K562 (cell line): ENCODE measurements at regions not wholly inside any gene's neighbourhood (a gene's known extent, or its start where the extent isn't known, plus 50 kb on each side); places are given as distances from the start of the nearest gene placed in this dataset.

ENCODE experiments used
- ATAC-seq: fragments of 200-7000 bp; cut with Tn5 transposase; 3 replicates; pipeline ENCODE4 v1.9.1; 2020; ENCODE audit warnings: moderate library complexity
- BruUV-seq: library from RNA; stranded (reverse); fragments of 400-500 nt; replicated peaks from 2 replicates; lab custom pipeline; 2021; lab: Mats Ljungman, UMichigan
- CTCF ChIA-PET: fragments of 300-600 bp; formaldehyde crosslinking; extraction: SDS; loops from one replicate; lab custom pipeline; 2021; ENCODE audit warnings: low intra/inter-chr PET ratio; lab: Yijun Ruan, JAX
- POLR2A ChIA-PET: fragments of 300-600, 350-650 bp; sonication (Branson Sonifier 250); formaldehyde crosslinking; extraction: SDS; loops from one replicate; lab custom pipeline; 2021; ENCODE audit warnings: antibody characterized with exemption, inconsistent platforms; lab: Yijun Ruan, JAX
- DNase-seq, 4 experiments: peaks; one replicate each; pipeline versions ENCODE4 v3.0.0 to v3.0.0-alpha.2; 2011 to 2018; ENCODE audit warnings: low spot score in 3 of 4, mixed read lengths in 3 of 4; ENCODE audit errors: extremely low read depth in 1 of 4
- FAIRE-seq: peaks from 2 replicates; lab custom pipeline; 2011; peaks lifted over from hg19 to GRCh38; lab: Jason Lieb, UNC
- H2AFZ ChIP-seq: 2 replicates; pipeline ENCODE4 v1.6.0; 2011; ENCODE audit warnings: low read depth, low read length, control low read depth, inconsistent platforms
- H3K27ac ChIP-seq: fragments of 200-600 bp; 3 replicates; pipeline ENCODE4 v1.8.0; 2011; ENCODE audit warnings: low read depth, mild to moderate bottlenecking, control low read depth, inconsistent platforms, low read length, moderate library complexity, mixed read lengths; ENCODE audit errors: extremely low read depth
- H3K27me3 ChIP-seq, 2 experiments: fragments of 300-600 bp in 1 of 2; 2 replicates in 1 of 2; 3 replicates in 1 of 2; pipeline versions ENCODE4 v1.6.0 to v1.8.0; 2011; ENCODE audit warnings: inconsistent platforms in 2 of 2, low read length in 2 of 2, mild to moderate bottlenecking in 1 of 2, mixed read lengths in 1 of 2, moderate library complexity in 1 of 2; ENCODE audit not compliant: control insufficient read depth in 2 of 2, insufficient read depth in 2 of 2
- H3K36me3 ChIP-seq: fragments of 300-600 bp; 3 replicates; pipeline ENCODE4 v1.8.0; 2011; ENCODE audit warnings: mild to moderate bottlenecking, low read length, inconsistent platforms; ENCODE audit not compliant: control insufficient read depth, insufficient read depth
- H3K4me1 ChIP-seq, 2 experiments: fragments of 200-600 bp in 1 of 2; replicated peaks in 1 of 2; 2 replicates in 1 of 2; 3 replicates in 1 of 2; pipeline versions ENCODE4 v1.5.1 to v1.8.0; 2011; ENCODE audit warnings: inconsistent platforms in 2 of 2, low read length in 2 of 2, mild to moderate bottlenecking in 1 of 2, mixed read lengths in 1 of 2, moderate library complexity in 1 of 2; ENCODE audit not compliant: control insufficient read depth in 2 of 2, insufficient read depth in 2 of 2
- H3K4me2 ChIP-seq: 2 replicates; pipeline ENCODE4 v1.6.1; 2011; ENCODE audit warnings: low read length, control low read depth, inconsistent platforms, mixed read lengths; ENCODE audit not compliant: insufficient read depth
- H3K4me3 ChIP-seq: fragments of 200-600 bp; sonication (generic), shearing (Covaris generic); 2 replicates; pipeline ENCODE4 v1.5.1; 2016; ENCODE audit warnings: control low read depth, inconsistent platforms
- H3K79me2 ChIP-seq: fragments of 200-600 bp; 3 replicates; pipeline ENCODE4 v1.8.0; 2011; ENCODE audit warnings: low read length, inconsistent platforms; ENCODE audit not compliant: control insufficient read depth, insufficient read depth
- H3K9ac ChIP-seq, 2 experiments: 2 replicates each; pipeline versions ENCODE4 v1.6.0 to v1.6.1; 2011; ENCODE audit warnings: low read depth in 2 of 2, low read length in 2 of 2, control low read depth in 1 of 2, inconsistent platforms in 1 of 2, mild to moderate bottlenecking in 1 of 2, mixed read lengths in 1 of 2; ENCODE audit not compliant: insufficient read depth in 1 of 2
- H3K9me1 ChIP-seq: one replicate; pipeline ENCODE4 v1.6.0; 2011; ENCODE audit warnings: inconsistent platforms, mild to moderate bottlenecking, low read length, moderate library complexity; ENCODE audit not compliant: control insufficient read depth, insufficient read depth
- H3K9me3 ChIP-seq: replicated peaks from 2 replicates; pipeline ENCODE4 v1.5.1; 2011; ENCODE audit warnings: low read depth, low read length, inconsistent platforms; ENCODE audit not compliant: control insufficient read depth, insufficient read depth
- H4K20me1 ChIP-seq: replicated peaks from 2 replicates; pipeline ENCODE4 v1.6.1; 2011; ENCODE audit warnings: low read length, inconsistent platforms, mixed read lengths; ENCODE audit not compliant: control insufficient read depth, insufficient read depth
- FOXM1 ChIP-seq, 2 experiments: fragments of 450-650 bp in 1 of 2; sonication (generic) in 1 of 2; formaldehyde crosslinking in 1 of 2; IDR thresholded peaks; 2 replicates each; pipeline versions ENCODE4 v1.6.1 to v1.9.0; 2017 to 2022; ENCODE audit warnings: low read depth in 2 of 2, mild to moderate bottlenecking in 2 of 2, missing genetic modification reagents in 1 of 2, moderate library complexity in 1 of 2
- MEF2D ChIP-seq: conservative IDR thresholded peaks from 2 replicates; pipeline ENCODE4 v1.6.1; 2016; ENCODE audit warnings: low read depth, missing genetic modification characterization, missing compliant biosample characterization
- NFE2 ChIP-seq: IDR thresholded peaks from 2 replicates; pipeline ENCODE4 v1.6.1; 2014; ENCODE audit warnings: antibody characterized with exemption, low read depth
- NR1H2 ChIP-seq: sonication (generic); formaldehyde crosslinking; IDR thresholded peaks from 2 replicates; pipeline ENCODE4 v1.4.0; 2020; ENCODE audit warnings: mild to moderate bottlenecking, missing genetic modification reagents
- ZNF124 ChIP-seq: sonication (generic); formaldehyde crosslinking; IDR thresholded peaks from 2 replicates; pipeline ENCODE4 v1.8.1; 2022; ENCODE audit warnings: missing genetic modification reagents
- ZNF354B ChIP-seq: fragments of 250-450 bp; sonication (Bioruptor Pico); IDR thresholded peaks from 2 replicates; pipeline ENCODE4 v1.4.0; 2020
- WGBS: fragments of 100-300 bp; shearing (Covaris generic); methylation state at CpG from one replicate; pipeline ENCODE4 v1.1.6; 2016; ENCODE audit warnings: low coverage, mixed read lengths; ENCODE audit not compliant: insufficient coverage; ENCODE audit errors: missing lambda C conversion rate; 5-methylcytosine and 5-hydroxymethylcytosine counted together
- in situ Hi-C: fragments of 300-500 bp; cut with MboI; formaldehyde crosslinking; loops from 4 replicates; pipeline ENCODE4 v1.15.0; 2018; ENCODE audit warnings: inconsistent platforms, mixed read lengths
- intact Hi-C: fragments of 100-400 bp; cut with micrococcal nuclease; formaldehyde crosslinking; loops from 2 replicates; pipeline ENCODE4 v1.14.2; 2022
- TF ChIP-seq, protein P1 (sequence below): sonication (generic); formaldehyde crosslinking; IDR thresholded peaks from 2 replicates; pipeline ENCODE4 v1.8.0; 2022; ENCODE audit warnings: mild to moderate bottlenecking, missing genetic modification reagents, borderline replicate concordance
- TF ChIP-seq, protein P2 (sequence below): sonication (generic); formaldehyde crosslinking; IDR thresholded peaks from 2 replicates; pipeline ENCODE4 v1.8.0; 2022; ENCODE audit warnings: missing genetic modification reagents, mild to moderate bottlenecking, borderline replicate concordance

DNA sequence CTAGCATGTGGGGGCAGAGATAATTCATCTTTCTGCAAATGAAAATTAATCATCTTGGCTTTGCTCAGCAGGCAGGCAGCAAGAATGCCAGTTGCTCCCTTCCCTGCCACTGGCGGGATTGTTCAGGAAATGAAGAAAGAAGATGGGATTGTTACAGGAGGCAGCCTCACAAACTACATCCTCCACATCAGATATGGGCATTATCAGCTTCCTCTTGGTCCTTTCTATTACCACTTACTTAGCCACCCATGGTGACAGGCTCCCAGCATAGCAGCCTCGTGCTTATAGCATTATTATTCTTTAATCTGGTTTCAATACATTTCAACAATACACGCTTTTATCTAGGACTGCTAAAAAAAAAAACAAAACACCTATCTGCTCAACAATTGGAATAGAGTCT, 461.6 kb upstream of the ISX start:
- POLR2A ChIA-PET, result no interaction called here

More for the DNA sequence above, 461.6 kb upstream of the ISX start:
- no peak overlapping the region for H3K4me3 ChIP-seq
- FAIRE-seq (no peak), DNase-seq (no peak), ATAC-seq (no peak)
- 4% methylated on average over 2 of the region's 3 CpGs for WGBS
- H3K4me2 ChIP-seq, result no peak overlapping the region
- no peaks in the 10 kb centered on the region for H3K36me3 ChIP-seq
- H3K27me3 ChIP-seq, result no peaks in the 10 kb centered on the region
- no peaks in the 10 kb centered on the region for H4K20me1 ChIP-seq
- intact Hi-C loops (no loop called here), in situ Hi-C loops (no loop called here)
- no peak overlapping the region for H2AFZ ChIP-seq
- BruUV-seq, result no TSS peak
- no peaks in the 10 kb centered on the region for H3K4me1 ChIP-seq
- TF ChIP-seq ZNF354B (no peak), MEF2D (tag) (no peak), NR1H2 (CRISPR knock-in tag) (no peak), NFE2 (no peak), ZNF124 (CRISPR knock-in tag) (no peak), FOXM1 (IDR thresholded peaks at IDR 0.05; ENCODE audit: low read depth) (no peak), FOXM1 (CRISPR knock-in tag; IDR thresholded peaks at IDR 0.05; ENCODE audit: low read depth) (no peak)
- TF ChIP-seq, protein P1, sequence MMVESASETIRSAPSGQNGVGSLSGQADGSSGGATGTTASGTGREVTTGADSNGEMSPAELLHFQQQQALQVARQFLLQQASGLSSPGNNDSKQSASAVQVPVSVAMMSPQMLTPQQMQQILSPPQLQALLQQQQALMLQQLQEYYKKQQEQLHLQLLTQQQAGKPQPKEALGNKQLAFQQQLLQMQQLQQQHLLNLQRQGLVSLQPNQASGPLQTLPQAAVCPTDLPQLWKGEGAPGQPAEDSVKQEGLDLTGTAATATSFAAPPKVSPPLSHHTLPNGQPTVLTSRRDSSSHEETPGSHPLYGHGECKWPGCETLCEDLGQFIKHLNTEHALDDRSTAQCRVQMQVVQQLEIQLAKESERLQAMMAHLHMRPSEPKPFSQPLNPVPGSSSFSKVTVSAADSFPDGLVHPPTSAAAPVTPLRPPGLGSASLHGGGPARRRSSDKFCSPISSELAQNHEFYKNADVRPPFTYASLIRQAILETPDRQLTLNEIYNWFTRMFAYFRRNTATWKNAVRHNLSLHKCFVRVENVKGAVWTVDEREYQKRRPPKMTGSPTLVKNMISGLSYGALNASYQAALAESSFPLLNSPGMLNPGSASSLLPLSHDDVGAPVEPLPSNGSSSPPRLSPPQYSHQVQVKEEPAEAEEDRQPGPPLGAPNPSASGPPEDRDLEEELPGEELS (CRISPR knock-in tag), result no peak
- TF ChIP-seq, protein P2, sequence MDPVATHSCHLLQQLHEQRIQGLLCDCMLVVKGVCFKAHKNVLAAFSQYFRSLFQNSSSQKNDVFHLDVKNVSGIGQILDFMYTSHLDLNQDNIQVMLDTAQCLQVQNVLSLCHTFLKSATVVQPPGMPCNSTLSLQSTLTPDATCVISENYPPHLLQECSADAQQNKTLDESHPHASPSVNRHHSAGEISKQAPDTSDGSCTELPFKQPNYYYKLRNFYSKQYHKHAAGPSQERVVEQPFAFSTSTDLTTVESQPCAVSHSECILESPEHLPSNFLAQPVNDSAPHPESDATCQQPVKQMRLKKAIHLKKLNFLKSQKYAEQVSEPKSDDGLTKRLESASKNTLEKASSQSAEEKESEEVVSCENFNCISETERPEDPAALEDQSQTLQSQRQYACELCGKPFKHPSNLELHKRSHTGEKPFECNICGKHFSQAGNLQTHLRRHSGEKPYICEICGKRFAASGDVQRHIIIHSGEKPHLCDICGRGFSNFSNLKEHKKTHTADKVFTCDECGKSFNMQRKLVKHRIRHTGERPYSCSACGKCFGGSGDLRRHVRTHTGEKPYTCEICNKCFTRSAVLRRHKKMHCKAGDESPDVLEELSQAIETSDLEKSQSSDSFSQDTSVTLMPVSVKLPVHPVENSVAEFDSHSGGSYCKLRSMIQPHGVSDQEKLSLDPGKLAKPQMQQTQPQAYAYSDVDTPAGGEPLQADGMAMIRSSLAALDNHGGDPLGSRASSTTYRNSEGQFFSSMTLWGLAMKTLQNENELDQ, result no peak
- H3K79me2 ChIP-seq, result no peaks in the 10 kb centered on the region
- H3K9ac ChIP-seq, result no peak overlapping the region
- CTCF ChIA-PET, result no interaction called here
- no peaks in the 10 kb centered on the region for H3K9me3 ChIP-seq
- no peaks in the 10 kb centered on the region for H3K9me1 ChIP-seq
- no peak overlapping the region for H3K27ac ChIP-seq
